ENCODE measurements at regions not wholly inside any gene's neighbourhood (a gene's known extent, or its start where the extent isn't known, plus 50 kb on each side); places are given as distances from the start of the nearest gene placed in this dataset.
A peak's percentile ranks its signal among the peaks of the same experiment; 100 is the strongest.

DNA sequence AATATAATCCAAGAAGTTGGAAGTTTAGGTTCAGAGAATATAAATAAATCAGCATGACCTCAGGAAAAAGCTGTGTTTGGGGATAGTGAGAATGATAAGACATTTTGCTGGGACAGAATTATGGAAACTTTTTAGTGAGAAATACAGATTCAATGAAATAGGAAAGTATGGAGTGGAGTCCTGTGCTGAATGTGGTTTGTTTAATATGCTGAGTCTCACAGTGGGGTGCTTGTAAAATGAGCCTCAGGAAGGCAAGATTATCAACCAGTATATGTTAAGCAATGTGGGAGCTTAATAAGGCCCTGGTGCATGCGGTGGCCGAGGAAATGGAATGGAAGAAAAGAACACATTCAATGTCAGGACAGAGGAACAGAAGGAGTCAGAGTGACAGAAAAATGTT lies 1554.7 kb upstream of the TENM3 start:
- no peak for DNase-seq (ENCODE audit: low read depth)

DNA sequence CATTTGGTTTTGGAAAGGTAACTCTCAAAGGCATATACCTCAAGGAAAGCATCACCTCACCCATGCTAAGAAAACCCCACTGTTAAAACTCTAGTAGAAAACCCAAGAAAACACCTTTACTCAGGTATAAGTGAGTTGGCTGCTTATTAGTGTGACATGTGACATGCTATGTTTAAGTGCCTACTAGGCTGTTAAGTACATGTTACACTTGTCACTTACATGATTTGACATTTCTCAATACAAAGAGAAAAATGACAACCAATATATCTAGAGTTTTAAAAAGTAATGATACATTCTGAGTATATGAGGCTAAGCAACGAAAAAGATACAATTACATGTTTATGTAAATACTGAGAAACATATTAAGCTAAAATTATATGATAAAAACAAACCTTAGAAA lies 1548.3 kb upstream of the TENM3 start:
- no peak for DNase-seq (ENCODE audit: low read depth)

DNA sequence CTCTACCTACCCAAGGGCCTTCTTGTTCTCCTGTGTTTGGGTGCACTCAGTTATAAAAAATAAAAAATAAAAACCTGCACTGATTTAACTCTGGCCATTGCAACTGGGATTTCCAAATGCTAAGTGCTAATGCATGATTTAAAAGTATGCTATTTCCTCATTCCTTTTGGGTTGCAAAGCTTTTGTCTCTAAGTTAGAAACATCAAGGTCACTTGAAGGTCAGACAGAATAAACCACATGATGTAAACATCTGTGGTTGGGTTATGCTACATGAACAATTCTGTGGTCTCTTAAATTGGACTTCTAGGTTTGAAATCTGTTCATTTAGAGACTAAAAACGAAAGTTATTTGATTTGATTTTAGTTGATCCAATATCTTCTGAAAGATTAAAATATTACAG lies 1547.4 kb upstream of the TENM3 start:
- peak; percentile 75 for DNase-seq (ENCODE audit: low read depth)

DNA sequence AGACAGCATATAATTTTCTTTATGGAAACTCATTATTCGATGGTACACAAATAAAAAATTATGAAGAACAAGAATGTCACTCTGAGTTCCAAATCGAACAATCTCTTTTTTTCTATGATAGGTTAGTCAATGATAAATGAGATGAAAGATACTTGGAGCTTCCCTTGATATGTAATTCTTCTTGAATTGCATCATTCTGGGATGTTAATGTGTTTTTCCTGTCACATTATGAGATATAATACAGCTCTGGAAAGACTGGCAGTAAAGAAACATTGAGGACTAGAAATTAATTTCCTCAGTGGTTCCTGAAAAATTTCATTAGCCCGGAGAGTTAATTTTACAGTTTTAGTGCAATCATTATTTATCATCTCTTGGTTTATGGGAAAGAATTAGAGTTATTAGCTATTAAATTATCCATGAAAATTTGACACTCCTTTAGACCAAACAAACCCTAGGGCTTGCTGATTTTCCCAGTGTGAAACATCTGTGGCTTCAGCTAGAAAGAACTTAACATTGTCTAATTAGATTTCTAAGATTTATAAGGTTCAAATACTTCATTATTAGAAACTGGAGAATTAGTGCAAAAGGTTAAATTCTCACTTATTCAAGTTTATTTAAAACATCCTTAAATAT lies 1546.6 kb upstream of the TENM3 start:
- DNase-seq (ENCODE audit: low read depth), result no peak

DNA sequence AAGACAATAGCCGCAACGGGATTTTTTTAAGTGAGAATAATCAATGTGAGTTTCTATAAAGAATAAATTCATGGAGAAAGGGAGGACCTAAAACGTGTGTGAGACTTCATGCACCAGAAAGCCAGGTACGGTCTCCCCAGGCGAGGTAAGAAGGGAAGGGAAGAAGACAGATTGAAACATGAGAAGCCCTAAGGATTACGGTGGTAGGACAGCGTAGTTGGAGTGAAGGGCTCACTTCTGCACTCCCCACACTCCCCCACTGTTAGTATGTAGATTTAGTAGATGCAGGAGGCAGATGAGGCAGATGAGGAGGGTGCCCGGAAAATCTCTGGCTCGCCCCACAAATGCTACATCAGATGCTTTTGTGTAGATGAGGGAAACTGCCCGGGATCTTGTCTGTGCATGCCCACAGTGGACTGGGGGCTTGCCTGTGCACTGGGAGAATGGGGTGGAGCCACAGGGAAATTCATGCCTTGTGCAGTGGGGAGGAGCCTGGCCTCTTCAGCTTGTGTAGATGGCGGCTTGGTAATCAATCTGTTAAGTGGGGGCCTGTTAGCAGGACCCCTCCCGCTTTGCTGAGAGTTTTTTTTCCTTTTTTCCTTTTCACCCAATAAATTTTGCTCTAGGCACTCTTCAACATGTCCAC lies 1544.5 kb upstream of the TENM3 start:
- DNase-seq (ENCODE audit: low read depth), result no peak

DNA sequence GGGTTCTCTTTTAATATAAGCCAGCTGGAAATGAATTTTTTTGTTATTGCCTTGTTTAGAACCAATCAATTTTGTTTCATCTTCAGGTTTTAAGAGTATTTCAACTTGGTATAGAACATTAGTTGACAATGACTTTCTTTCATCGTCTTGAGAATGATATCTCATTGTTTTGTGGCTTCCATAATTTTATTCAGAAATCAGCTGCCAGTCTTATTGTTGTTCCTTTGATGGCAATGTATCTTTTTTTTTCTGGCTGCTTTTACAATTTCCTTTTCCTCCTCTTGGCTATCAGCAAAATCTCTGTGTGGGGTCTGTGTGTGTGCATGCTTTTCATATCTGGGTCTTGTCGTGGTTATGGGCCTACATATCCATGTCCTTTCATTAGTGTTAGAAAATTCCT lies 1536.4 kb upstream of the TENM3 start:
- no peak for DNase-seq (ENCODE audit: low read depth)

DNA sequence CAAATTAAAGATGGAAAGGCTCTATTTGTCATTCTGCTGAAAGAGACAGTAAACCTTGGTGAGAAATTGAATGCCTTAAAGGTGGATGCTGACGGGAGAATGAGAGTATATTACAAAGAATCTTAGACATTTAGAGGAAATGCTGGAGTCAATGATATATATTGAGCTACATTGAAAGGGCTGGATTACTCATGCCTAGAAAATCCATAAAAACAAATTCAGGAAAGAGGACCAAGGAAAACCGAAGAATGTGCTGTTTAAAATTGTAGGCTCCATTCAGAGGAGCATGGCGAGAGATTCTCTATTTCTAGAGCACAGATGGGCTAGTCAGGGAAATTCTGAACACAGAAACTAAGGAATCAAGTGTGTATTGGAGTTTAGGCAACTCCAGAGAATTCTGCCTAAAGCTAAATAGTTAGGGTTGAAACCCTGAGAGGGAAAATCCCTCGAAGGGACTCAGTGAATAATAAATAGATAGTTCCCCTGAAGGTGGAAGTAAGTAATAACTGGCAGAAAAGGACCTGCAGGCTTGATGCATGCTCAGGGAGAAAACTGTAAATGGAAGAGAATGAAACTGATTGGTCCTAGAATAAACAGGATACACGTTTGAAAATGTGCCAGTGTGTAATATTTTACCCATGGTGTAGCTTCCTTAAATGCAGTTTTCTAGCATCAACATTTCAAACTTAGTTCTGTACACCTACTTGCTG lies 1532.4 kb upstream of the TENM3 start:
- DNase-seq (ENCODE audit: low read depth), result no peak

DNA sequence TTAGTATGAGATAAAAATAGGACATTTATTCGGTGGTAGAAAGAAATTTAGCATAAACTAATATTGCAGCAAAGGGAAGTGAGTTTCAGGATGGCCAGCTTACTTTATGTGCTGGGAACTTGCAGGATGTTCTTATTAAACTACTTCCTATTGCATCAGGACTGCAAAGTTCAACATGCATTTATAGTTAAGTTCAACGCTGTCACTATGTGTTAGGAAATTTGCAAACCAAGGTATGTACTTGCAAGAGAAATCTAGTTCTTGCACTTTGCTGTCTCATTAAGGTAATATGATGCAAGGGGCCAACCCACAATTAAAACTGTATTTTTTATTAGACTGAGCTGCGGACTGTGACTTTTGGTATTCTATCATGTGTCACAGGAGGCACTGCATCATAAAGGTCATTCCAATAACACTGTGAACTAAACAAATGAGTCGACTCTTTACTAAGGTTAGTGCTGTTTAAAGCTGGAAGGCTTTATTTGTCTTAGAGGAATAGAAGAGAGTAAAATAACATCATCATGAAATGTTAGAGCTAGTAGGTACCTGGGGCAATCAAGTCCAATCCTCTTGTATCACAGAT lies 1525.7 kb upstream of the TENM3 start:
- no peak for DNase-seq (ENCODE audit: low read depth)

DNA sequence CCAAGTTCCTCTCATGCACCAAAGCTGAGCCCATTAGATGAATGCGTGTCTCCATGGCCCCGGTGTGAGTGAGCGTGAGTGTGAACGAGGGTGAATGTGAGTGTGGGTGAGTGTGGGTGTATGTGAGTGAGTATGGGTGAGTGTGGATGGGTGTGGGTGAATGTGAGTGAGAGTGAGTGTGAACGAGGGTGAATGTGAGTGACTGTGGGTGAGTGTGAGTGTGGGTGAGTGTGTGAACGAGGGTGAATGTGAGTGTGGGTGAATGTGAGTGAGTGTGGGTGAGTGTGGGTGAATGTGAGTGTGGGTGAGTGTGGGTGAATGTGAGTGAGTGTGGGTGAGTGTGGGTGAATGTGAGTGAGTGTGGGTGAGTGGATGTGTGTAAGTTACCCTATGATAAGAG lies 1521.8 kb upstream of the TENM3 start:
- DNase-seq (ENCODE audit: low read depth), result no peak

DNA sequence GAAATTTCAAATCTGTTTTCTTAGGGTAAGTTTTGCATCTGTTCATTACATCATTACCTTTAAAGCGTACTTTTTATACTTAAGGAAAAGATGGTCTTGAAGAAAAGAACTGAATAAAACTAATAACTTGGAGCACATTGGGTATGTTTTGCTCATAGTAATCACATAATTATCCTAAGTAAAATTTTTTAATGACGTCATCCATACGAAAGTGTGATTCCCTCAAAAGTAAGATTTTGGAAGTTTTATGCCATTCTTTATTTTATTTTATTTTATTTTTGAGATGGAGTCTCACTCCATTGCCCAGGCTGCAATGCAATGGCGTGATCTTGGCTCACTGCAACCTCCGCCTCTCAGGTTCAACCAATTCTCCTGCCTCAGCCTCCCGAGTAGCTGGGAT lies 1516.6 kb upstream of the TENM3 start:
- DNase-seq (ENCODE audit: low read depth), result no peak

DNA sequence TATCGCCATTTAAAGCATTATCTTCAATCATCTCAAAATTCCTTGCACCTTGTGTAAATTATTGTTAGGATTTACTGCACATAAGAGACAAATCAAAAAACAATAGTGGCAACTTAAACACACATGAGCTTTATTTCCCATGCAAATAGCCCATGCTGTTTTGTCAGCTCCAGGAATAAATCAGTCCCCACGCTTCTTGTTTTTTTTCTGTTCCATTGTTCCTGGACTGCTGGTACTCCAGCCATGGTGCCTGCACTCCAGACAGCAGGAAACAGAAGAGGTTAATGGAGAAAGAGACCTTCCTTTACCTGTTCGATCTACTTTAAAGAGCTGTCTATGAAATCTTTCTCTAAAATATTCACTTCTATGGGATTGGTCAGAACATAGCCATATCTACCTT lies 1515.7 kb upstream of the TENM3 start:
- no peak for DNase-seq (ENCODE audit: low read depth)

DNA sequence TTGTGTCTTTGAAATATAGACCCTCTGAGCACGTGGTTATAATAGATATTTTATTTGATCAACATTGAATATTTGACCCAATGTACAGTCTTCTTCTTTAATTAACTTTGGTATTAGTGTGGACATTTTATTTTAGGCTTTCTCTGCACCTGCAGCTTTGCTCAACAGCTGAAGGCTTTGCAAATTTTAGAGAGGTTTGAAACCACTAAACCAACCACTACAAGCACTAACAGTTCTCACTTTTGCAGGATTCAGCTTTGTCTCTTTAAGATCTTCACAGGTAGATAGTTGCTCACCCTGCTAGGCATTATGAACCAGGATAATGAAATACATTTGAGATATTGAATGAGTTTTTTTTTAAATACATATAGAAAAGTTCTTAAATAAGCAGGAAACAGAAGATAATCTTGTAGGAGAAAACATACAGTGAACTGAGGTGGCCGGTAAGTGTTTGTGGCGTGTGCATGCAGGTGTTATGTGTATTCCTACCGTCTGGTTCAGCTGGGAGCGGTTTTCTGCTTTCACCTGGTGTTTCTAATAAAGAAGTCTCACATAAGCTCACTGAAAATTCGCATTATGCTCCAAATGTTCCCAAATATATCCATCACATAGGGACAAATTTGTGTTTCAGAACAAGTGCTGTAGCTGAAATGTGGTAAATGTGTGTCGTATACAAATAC lies 1508.3 kb upstream of the TENM3 start:
- no peak for DNase-seq (ENCODE audit: low read depth)

DNA sequence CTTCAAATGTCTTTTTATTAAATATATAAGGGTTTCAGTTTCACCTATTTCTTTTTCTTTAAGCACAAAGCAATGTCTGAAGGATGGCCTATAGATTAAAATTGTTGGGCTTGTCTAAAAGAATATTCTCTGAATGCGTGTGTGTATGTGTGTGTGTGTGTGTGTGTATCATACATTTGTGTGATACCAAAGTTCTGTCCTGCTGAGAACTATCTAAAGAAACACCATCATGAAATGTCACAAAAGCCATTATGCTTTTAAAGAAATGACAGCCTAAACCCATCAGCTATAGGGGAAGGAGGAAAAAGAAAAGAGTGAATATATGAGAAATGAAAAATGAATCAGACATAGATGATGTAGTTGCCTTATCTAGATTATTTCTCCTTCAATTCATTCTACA lies 1501.5 kb upstream of the TENM3 start:
- DNase-seq (ENCODE audit: low read depth), result no peak

DNA sequence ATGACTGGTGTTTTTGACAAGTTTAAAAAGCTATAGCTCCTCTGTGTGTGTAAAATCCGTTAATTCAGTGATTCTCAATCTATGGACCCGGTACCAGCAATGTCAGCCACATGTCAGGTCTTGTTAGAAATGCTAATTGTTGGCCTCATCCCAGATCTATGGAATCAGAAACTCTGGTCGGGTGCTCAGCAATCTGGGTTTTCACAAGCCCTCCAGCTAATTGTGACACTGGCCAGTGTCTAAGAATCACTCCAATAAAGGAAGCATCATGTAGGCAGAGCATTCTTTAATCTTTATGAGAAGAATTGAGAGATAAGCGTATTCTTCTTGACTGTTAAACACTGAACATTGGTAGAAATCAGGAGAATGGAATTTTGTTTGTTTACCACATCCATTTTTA lies 1498.2 kb upstream of the TENM3 start:
- no peak for DNase-seq (ENCODE audit: low read depth)

DNA sequence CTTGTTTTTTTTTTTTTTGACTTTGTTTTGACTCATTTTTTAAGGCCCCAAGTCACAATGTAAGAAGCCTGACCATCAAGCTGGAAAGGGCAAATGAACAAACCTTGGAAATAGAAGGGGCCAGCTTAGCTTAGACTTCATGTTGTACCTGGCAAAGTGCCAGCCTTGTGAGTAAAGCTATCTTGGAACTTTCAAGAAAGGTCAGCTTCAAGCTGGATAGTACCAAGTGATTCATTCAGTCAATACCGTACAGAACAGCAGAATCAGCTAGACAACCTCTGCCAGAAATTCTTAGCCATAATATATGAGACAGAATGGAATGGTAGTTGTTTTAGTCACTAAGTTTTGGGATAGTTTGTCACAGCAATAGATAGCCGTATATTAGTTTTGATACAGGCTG lies 1492.2 kb upstream of the TENM3 start:
- peak; percentile 3 for DNase-seq (ENCODE audit: low read depth)

DNA sequence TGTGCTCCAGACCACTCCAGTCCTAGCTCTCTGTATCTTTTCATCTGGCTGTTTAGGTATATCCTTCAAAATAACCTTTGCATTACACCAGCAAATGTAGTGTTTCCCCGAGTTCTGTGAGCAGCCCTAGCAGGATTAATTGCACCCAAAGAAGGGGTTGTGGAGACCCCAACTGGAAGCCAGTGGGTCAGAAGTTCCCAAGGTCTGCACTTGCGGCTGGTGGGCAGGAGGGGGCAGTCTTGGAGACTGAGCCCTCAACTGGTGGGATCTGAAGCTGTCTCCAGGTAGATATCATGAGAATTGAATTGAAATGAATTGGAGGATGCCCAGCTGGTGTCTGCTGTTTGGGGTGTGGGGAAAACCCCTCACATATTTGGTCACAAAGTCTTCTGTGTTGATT lies 1485.3 kb upstream of the TENM3 start:
- no peak for DNase-seq (ENCODE audit: low read depth)

DNA sequence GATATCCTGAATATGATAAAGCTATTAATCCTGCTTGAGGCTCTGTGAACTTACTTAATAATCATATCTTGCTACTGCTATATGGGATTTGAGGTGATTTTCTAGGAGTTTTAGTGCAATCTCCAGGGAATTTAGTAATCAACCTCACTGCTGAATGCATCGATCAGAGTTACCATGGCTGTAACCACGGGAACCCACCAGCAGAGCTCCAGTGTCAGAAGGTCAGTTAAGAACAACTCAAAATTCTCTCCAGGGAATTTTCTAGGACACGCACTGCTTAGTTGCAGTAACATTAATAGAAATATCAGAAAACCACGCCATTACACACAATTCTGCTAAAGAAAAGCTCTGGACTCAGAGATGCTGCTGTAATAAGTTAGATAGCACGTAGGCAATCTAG lies 1477.2 kb upstream of the TENM3 start:
- no peak for DNase-seq (ENCODE audit: low read depth)

DNA sequence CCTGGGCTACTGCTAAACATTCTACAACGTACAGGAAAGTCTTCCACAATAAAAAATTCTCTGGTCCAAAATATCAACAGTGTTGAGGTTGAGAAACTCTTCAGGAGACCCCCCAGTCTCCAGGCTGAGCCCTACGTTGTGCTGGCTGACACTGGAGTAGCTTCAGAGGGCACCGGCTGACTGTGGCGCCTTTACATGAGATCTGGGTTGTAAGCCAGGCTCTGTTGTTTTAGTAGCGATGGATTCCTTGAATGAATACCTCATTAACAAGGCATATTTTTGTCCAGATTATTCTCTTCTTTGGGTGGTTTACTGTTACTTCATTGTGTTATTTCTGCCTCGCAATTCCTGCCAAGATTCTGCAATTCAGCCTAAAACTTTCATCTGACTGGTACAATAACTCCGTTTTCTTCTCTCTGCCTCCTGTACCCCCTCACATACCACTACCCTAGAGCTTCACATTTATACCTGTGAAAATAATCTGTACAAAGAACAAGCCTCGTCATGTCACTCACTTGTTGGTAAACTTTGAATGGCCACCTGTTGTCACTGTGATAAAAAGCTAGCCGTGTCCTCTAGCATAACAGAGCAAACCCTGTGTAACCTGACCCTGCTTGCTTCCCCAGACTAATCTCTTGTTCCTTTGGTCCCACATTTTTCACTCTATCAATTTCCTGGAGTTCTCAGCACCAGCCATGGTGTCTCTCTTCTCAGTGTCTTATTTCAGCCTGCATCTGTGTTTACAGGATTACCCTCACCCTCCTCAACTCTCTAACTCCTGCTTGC lies 1476.1 kb upstream of the TENM3 start:
- DNase-seq (ENCODE audit: low read depth), result no peak

DNA sequence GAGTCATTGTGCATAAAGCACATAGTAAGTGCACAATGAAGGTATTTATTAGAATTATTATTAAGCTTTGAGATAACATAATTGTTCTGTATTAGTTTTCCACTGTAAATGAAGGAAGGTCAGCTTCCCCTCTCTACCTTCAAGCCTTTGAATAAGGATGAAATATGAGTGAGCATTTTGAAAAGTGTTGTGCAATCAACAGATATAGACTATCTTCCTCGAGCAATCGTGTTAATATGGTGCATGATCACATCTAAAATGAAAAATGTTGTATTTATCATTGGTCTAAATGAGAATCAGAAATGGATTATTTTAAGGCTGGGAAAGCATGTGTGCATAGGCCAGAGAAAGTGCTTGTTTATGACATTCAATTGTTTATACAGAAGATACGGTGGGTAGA lies 1474.6 kb upstream of the TENM3 start:
- no peak for DNase-seq (ENCODE audit: low read depth)

DNA sequence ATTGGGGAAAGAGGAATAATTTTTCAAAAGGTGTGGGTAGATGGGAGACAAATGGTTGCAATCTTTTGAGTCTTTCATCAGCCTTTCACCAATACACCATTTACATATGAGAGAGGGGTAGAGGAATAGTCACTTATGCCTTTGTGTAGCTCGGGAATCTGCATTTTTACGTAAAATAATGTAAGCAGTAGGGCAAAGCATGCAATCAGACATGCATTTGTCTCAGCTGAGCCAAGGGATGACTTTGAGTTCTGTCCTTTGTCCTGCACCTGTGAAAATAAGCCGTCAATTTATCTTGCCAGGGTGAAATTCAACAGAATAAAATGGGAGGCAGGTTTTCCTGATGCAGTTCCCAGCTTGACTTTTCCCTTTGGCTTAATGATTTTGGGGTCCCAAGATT lies 1473.4 kb upstream of the TENM3 start:
- no peak for DNase-seq (ENCODE audit: low read depth)

DNA sequence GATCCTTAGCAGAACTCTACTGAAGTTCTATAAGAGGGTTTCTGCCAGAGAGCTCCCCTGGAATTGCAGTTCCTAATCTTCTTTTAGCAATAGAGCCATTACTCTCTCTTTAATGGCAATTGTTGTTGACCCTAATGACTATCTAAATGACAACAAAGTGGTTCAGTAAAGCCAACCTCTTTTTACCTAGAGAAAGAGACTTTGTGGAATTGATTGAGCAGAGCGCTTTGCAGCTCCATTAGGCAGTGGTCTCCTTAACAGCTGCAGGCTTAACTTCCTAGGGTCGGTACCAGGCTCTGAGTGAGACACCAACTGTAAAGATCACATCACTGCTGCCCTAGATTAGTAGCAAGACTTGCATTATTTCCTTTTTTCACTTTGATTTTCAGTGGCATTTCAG lies 1472.9 kb upstream of the TENM3 start:
- DNase-seq (ENCODE audit: low read depth), result no peak

DNA sequence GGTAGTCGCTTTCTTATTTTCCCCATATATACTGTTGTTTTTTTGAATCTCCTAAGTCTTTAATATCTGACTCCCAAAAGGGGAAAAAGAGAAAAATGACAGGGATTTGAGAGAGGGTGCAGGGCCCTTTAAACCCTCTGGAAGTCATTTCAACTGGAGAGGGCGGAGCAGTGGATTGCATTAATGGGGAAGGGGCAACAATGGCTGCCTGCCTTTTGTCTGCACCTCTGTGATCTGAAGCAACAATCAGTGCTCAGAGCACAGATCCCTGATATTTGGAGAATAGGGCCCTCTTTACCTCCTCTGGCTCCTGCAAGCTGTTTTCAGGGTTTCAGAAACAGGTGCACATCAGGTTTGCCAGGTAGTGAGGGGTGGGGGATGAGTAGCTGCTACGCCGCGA lies 1458.3 kb upstream of the TENM3 start:
- DNase-seq (ENCODE audit: low read depth), result no peak
